ENCODE measurements at regions not wholly inside any gene's neighbourhood (a gene's known extent, or its start where the extent isn't known, plus 50 kb on each side); places are given as distances from the start of the nearest gene placed in this dataset.

DNA sequence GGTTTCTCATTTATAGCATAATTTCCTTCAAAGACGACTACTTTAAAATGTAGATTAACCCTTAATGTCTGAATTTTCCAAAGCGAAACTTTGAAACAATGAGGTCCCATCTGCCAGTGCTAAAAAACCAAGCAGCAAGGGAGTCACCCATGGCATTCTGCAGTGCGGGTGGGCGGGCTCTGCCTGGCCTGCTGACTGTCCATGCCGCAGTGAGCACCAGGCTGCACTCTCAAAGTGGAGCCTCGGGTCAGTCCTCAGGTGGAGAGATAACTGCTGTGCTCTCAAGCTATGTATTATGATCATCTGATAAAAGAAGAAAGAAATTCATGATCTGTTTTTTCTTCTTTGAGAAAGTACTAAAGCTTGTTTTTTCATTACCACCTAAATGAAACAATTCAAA is 581.6 kb downstream of the CETN3 start:
- TF ChIP-seq, protein P1, sequence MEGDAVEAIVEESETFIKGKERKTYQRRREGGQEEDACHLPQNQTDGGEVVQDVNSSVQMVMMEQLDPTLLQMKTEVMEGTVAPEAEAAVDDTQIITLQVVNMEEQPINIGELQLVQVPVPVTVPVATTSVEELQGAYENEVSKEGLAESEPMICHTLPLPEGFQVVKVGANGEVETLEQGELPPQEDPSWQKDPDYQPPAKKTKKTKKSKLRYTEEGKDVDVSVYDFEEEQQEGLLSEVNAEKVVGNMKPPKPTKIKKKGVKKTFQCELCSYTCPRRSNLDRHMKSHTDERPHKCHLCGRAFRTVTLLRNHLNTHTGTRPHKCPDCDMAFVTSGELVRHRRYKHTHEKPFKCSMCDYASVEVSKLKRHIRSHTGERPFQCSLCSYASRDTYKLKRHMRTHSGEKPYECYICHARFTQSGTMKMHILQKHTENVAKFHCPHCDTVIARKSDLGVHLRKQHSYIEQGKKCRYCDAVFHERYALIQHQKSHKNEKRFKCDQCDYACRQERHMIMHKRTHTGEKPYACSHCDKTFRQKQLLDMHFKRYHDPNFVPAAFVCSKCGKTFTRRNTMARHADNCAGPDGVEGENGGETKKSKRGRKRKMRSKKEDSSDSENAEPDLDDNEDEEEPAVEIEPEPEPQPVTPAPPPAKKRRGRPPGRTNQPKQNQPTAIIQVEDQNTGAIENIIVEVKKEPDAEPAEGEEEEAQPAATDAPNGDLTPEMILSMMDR (IDR thresholded peaks at IDR 0.05): no peak
- no peak for TF ChIP-seq POLR2A (IDR thresholded peaks at IDR 0.05)
